DMS53 treated with DMSO at 0.1 percent for 48 hours (cell line): ENCODE measurements at regions not wholly inside any gene's neighbourhood (a gene's known extent, or its start where the extent isn't known, plus 50 kb on each side); places are given as distances from the start of the nearest gene placed in this dataset.

Source experiments
- DNase-seq: peaks from one replicate; lab custom pipeline; 2025; ENCODE audit not compliant: unreplicated experiment; lab: John Stamatoyannopoulos, UW

- DNase-seq = no peak
Observed at GRCh38 chr11:25317216-25317615, 820.4 kb downstream of the LUZP2 start.

GRCh38 chr11:25319127-25319526, 822.3 kb downstream of the LUZP2 start:
- DNase-seq = no peak

- DNase-seq = no peak
Observed at GRCh38 chr11:25327656-25328055, 830.8 kb downstream of the LUZP2 start.

GRCh38 chr11:25339281-25339680, 842.4 kb downstream of the LUZP2 start:
- DNase-seq = no peak

GRCh38 chr11:25349537-25349936, 852.7 kb downstream of the LUZP2 start:
- DNase-seq = no peak

GRCh38 chr11:25350899-25351803, 854.3 kb downstream of the LUZP2 start:
- no peak for DNase-seq

- no peak for DNase-seq
Observed at GRCh38 chr11:25357133-25357532, 860.3 kb downstream of the LUZP2 start.

GRCh38 chr11:25377466-25377865, 880.6 kb downstream of the LUZP2 start:
- DNase-seq = no peak

- DNase-seq = no peak
Observed at GRCh38 chr11:25396847-25397246, 900.0 kb downstream of the LUZP2 start.

- no peak for DNase-seq
Observed at GRCh38 chr11:25408146-25408545, 911.3 kb downstream of the LUZP2 start.

- DNase-seq = no peak
Observed at GRCh38 chr11:25415793-25416192, 916.1 kb upstream of the ANO3 start.

- no peak for DNase-seq
Observed at GRCh38 chr11:25423436-25424199, 908.3 kb upstream of the ANO3 start.

GRCh38 chr11:25432376-25432775, 899.6 kb upstream of the ANO3 start:
- DNase-seq = no peak

GRCh38 chr11:25435197-25435596, 896.7 kb upstream of the ANO3 start:
- peak; percentile 31 for DNase-seq

GRCh38 chr11:25436326-25436725, 895.6 kb upstream of the ANO3 start:
- no peak for DNase-seq

GRCh38 chr11:25441421-25441820, 890.5 kb upstream of the ANO3 start:
- DNase-seq = no peak

- no peak for DNase-seq
Observed at GRCh38 chr11:25449091-25449490, 882.8 kb upstream of the ANO3 start.

GRCh38 chr11:25453471-25453870, 878.5 kb upstream of the ANO3 start:
- DNase-seq = no peak

GRCh38 chr11:25456211-25456610, 875.7 kb upstream of the ANO3 start:
- no peak for DNase-seq

- no peak for DNase-seq
Observed at GRCh38 chr11:25483915-25484635, 847.9 kb upstream of the ANO3 start.

GRCh38 chr11:25485315-25485714, 846.6 kb upstream of the ANO3 start:
- DNase-seq = no peak
